ENCODE measurements at regions not wholly inside any gene's neighbourhood (a gene's known extent, or its start where the extent isn't known, plus 50 kb on each side); places are given as distances from the start of the nearest gene placed in this dataset.
"Not testable (repeated sequence)": the region's sequence is repeated elsewhere in the genome, so short reads cannot be mapped to it uniquely, and the experiment has no call there.

DNA sequence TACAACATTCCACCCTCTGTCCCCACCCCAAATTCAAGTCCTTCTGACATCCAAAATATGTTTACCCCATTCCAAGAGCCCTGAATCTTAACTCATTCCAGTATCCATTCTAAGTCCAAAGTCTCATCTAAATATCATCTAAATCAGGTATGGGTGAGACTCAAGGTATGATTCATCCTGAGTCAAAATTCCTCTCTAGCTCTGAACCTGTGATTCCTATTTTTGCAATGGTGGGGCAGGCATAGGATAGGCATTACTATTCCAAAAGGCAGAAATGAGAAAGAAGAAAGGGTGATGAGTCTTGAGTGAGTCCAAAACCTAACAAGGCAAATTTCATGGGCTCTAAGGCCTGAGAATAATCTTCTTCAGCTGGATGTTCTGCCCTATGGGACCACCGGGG, 140.3 kb upstream of the FAR2 start:
- H3K9me3 ChIP-seq (ENCODE audit: low read length), result no peaks in the 10 kb centered on the region
- H3K27me3 ChIP-seq (ENCODE audit: insufficient read depth, low read length), result no peaks in the 10 kb centered on the region
- no peak overlapping the region for H3K4me3 ChIP-seq (ENCODE audit: low read depth, low read length, poor library complexity, severe bottlenecking)
- H4K20me1 ChIP-seq (ENCODE audit: insufficient read depth, low read length), result no peaks in the 10 kb centered on the region
- H3K27ac ChIP-seq (ENCODE audit: low read depth, low read length, poor library complexity, severe bottlenecking), result no peak overlapping the region
- TF ChIP-seq, protein P1, sequence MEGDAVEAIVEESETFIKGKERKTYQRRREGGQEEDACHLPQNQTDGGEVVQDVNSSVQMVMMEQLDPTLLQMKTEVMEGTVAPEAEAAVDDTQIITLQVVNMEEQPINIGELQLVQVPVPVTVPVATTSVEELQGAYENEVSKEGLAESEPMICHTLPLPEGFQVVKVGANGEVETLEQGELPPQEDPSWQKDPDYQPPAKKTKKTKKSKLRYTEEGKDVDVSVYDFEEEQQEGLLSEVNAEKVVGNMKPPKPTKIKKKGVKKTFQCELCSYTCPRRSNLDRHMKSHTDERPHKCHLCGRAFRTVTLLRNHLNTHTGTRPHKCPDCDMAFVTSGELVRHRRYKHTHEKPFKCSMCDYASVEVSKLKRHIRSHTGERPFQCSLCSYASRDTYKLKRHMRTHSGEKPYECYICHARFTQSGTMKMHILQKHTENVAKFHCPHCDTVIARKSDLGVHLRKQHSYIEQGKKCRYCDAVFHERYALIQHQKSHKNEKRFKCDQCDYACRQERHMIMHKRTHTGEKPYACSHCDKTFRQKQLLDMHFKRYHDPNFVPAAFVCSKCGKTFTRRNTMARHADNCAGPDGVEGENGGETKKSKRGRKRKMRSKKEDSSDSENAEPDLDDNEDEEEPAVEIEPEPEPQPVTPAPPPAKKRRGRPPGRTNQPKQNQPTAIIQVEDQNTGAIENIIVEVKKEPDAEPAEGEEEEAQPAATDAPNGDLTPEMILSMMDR (IDR thresholded peaks at IDR 0.05; ENCODE audit: low read length), result no peak
- TF ChIP-seq EZH2 (IDR thresholded peaks at IDR 0.05; ENCODE audit: borderline replicate concordance, low read length), result no peak
- no peaks in the 10 kb centered on the region for H3F3A ChIP-seq (ENCODE audit: insufficient read depth, low read length)
- H3K4me2 ChIP-seq (ENCODE audit: low read length), result no peak overlapping the region
- no peaks in the 10 kb centered on the region for H3K4me1 ChIP-seq (ENCODE audit: insufficient read depth, low read length, severe bottlenecking)
- H3K9ac ChIP-seq (ENCODE audit: low read length), result no peak overlapping the region
- H3K9me2 ChIP-seq (ENCODE audit: low read depth, low read length), result no peaks in the 10 kb centered on the region
- H2AFZ ChIP-seq (ENCODE audit: low read length), result no peak overlapping the region
- H3K79me2 ChIP-seq (ENCODE audit: insufficient read depth, low read length), result no peaks in the 10 kb centered on the region
- H3K36me3 ChIP-seq (ENCODE audit: insufficient read depth, low read length), result no peaks in the 10 kb centered on the region

DNA sequence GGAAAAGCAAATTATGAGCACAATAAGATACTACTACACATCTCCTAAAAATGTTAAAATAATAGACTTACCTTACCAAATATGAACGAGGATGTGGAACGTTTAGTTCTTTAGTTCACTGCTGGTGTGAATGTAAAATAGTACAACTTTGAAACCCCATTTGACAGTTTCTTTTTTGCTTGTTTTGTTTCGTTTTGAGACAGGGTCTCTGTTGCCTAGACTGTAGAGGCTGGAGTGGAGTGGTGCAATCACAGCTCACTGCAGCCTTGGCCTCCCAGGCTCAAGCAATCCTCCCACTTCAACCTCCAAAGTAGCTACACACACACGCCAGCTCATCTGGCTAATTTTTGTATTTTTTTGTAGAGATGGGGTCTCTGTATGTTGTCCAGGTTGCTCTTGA, 136.4 kb upstream of the FAR2 start:
- H3K4me2 ChIP-seq (ENCODE audit: low read length), result no peak overlapping the region
- no peaks in the 10 kb centered on the region for H3K27me3 ChIP-seq (ENCODE audit: insufficient read depth, low read length)
- H3K36me3 ChIP-seq (ENCODE audit: insufficient read depth, low read length), result no peaks in the 10 kb centered on the region
- H3K4me1 ChIP-seq (ENCODE audit: insufficient read depth, low read length, severe bottlenecking), result no peaks in the 10 kb centered on the region
- TF ChIP-seq, protein P1 (IDR thresholded peaks at IDR 0.05; ENCODE audit: low read length), result no peak
- no peak for TF ChIP-seq EZH2 (IDR thresholded peaks at IDR 0.05; ENCODE audit: borderline replicate concordance, low read length)
- H3F3A ChIP-seq (ENCODE audit: insufficient read depth, low read length), result no peaks in the 10 kb centered on the region
- no peak overlapping the region for H3K27ac ChIP-seq (ENCODE audit: low read depth, low read length, poor library complexity, severe bottlenecking)
- no peaks in the 10 kb centered on the region for H3K79me2 ChIP-seq (ENCODE audit: insufficient read depth, low read length)
- no peak overlapping the region for H3K4me3 ChIP-seq (ENCODE audit: low read depth, low read length, poor library complexity, severe bottlenecking)
- H3K9me3 ChIP-seq (ENCODE audit: low read length), result no peaks in the 10 kb centered on the region
- no peak overlapping the region for H2AFZ ChIP-seq (ENCODE audit: low read length)
- H3K9ac ChIP-seq (ENCODE audit: low read length), result no peak overlapping the region
- H4K20me1 ChIP-seq (ENCODE audit: insufficient read depth, low read length), result no peaks in the 10 kb centered on the region
- H3K9me2 ChIP-seq (ENCODE audit: low read depth, low read length), result no peaks in the 10 kb centered on the region

DNA sequence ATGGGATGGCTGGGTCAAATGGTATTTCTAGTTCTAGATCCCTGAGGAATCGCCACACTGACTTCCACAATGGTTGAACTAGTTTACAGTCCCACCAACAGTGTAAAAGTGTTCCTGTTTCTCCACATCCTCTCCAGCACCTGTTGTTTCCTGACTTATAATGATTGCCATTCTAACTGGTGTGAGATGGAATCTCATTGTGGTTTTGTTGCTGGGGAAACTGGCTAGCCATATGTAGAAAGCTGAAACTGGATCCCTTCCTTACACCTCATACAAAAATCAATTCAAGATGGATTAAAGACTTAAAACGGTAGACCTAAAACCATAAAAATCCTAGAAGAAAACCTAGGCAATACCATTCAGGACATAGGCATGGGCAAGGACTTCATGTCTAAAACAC, 131.5 kb upstream of the FAR2 start:
- not testable (repeated sequence) for H3K27ac ChIP-seq (ENCODE audit: low read depth, low read length, poor library complexity, severe bottlenecking); H3K4me3 ChIP-seq (ENCODE audit: low read depth, low read length, poor library complexity, severe bottlenecking); H3F3A ChIP-seq (ENCODE audit: insufficient read depth, low read length); H4K20me1 ChIP-seq (ENCODE audit: insufficient read depth, low read length); H2AFZ ChIP-seq (ENCODE audit: low read length); H3K27me3 ChIP-seq (ENCODE audit: insufficient read depth, low read length); H3K9me2 ChIP-seq (ENCODE audit: low read depth, low read length); H3K4me1 ChIP-seq (ENCODE audit: insufficient read depth, low read length, severe bottlenecking); H3K4me2 ChIP-seq (ENCODE audit: low read length); H3K36me3 ChIP-seq (ENCODE audit: insufficient read depth, low read length); H3K9ac ChIP-seq (ENCODE audit: low read length); H3K9me3 ChIP-seq (ENCODE audit: low read length); H3K79me2 ChIP-seq (ENCODE audit: insufficient read depth, low read length)

DNA sequence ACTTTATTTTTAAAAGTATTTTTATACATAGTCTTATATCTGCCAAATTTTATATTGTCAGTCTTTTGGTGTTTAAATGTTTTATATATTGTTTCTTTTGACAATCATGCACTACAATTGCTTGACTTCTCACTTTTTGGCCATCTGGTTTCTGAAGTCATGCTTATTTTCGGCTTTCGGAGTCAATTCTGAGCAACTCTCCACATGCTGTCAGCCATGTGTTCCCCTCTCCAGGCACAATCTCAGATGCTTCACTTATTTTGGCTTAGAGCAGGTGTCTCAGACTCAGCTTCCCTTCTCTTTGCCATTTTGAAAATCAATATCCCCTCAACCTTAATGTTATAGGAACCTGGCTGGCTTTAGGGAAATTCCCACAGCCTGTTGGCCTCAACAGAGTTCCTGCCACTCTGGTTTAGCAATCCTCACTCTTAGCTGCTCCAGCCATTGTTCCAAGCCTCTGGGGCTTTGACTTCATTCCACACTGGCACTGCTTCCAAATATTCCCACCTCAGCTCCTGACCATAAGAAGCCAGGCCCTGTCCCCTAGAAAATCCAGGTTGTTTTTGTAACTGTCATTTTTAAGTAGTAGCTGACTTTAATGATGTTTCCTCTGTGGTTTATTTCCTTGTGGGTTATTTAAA, 125.5 kb upstream of the FAR2 start:
- Histone ChIP-seq H3K27me3 (ENCODE audit: insufficient read depth, low read length) (no peaks in the 10 kb centered on the region), H3K4me3 (ENCODE audit: low read depth, low read length, poor library complexity, severe bottlenecking) (no peak overlapping the region), H3K36me3 (ENCODE audit: insufficient read depth, low read length) (no peaks in the 10 kb centered on the region), H3K27ac (ENCODE audit: low read depth, low read length, poor library complexity, severe bottlenecking) (no peak overlapping the region), H4K20me1 (ENCODE audit: insufficient read depth, low read length) (no peaks in the 10 kb centered on the region), H3K4me2 (ENCODE audit: low read length) (no peak overlapping the region), H3K9me3 (ENCODE audit: low read length) (no peaks in the 10 kb centered on the region), H3F3A (ENCODE audit: insufficient read depth, low read length) (no peaks in the 10 kb centered on the region), H3K79me2 (ENCODE audit: insufficient read depth, low read length) (no peaks in the 10 kb centered on the region), H3K9me2 (ENCODE audit: low read depth, low read length) (no peaks in the 10 kb centered on the region), H3K9ac (ENCODE audit: low read length) (no peak overlapping the region), H3K4me1 (ENCODE audit: insufficient read depth, low read length, severe bottlenecking) (no peaks in the 10 kb centered on the region), H2AFZ (ENCODE audit: low read length) (no peak overlapping the region)
- TF ChIP-seq, protein P1 (IDR thresholded peaks at IDR 0.05; ENCODE audit: low read length), result no peak
- TF ChIP-seq EZH2 (IDR thresholded peaks at IDR 0.05; ENCODE audit: borderline replicate concordance, low read length), result no peak
